ENCODE measurements at regions not wholly inside any gene's neighbourhood (a gene's known extent, or its start where the extent isn't known, plus 50 kb on each side); places are given as distances from the start of the nearest gene placed in this dataset.

DNA sequence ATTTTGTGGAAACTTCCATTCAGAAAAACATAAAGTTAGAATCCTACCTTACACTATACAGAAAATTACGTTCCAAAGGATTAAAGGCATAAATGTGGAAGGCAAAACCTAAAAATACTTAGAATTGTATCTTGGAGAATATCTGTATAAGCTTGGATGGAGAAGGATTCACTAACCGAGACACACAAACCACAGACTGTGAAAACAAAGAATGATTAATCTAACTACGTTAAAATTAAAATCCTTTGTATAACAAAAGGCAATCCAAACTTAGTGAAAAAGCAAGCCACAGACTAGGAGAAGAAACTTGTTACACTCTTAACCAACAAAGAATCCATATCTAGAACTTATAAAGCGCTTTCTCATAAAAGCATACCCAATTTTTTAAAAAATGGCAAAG, 678.8 kb downstream of the INHBA start:
- DNase-seq = no peak

DNA sequence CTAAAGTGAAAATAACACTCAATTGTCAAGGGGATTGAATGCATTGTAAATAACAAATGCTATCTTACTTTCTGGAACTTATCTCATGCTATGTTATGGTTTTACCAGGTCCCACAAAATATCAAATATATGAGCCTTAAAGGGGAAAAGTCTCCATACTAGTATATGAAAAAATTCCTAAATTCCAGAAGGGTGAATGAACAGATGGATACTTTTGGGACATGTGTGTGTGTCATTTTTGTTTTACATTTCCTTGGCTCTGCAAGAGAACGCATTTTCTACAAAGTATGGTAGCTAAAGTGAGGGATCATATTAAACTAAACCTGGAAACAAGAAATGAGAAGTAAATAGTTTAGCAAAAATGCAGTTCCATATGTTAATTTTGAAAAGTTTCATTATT, 682.8 kb downstream of the INHBA start:
- no peak for DNase-seq

DNA sequence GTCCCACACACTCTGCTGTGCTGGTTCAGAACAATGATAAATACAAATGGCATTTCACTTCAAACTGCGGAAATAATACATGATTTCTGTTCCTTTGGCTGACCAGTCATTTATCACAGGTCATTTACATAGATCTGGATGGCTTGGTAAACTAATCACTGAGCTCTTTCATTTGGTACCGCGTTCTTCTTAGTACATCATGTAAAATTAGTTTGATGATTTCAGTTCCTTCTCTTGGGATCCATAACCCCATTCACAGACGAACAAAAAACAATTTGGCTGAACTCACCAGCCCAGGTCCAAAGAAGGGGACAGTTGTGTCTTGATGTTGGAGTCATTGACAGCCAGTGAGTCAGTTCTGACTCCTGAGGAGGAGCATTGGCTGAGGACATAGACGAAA, 689.8 kb downstream of the INHBA start:
- no peak for DNase-seq

DNA sequence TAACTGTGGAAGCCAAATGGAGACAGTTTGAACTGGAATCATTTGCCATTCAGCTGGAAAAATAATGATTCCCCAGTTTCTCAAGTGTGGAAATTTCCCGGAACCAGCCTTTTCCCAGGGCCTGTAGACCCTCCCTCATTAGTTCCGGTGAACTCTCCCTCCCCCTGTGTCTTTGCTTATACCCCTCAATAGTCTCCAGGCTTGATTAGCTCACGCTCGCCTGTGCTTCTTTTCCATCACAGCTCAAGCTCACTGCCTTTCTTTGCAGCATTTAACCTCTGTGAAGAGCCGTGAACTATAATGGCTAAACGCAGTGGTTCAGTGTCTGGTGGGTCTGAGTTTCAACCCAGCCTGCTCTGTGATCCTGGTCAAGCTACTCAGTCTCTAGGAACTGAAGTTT, 690.8 kb downstream of the INHBA start:
- DNase-seq = no peak

DNA sequence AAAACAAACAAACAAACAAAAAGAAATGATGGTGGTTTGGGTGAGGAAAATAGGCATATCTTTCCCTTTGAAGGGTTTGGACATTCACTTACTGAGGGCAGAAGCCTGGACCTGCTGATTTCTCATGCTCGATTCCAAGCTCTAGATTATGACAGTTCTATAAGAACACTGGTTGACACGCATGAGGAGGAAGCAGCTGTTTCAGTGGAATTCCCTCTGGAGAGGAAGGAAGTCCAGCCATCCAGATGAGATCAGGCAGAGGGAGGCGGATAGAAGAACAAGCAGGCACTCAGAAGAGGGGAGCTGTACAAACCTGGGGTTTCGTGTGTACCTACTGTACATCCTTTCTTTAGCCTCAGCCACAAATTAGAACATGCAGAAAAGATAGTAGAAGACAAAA, 691.9 kb downstream of the INHBA start:
- peak; percentile 36 for DNase-seq

DNA sequence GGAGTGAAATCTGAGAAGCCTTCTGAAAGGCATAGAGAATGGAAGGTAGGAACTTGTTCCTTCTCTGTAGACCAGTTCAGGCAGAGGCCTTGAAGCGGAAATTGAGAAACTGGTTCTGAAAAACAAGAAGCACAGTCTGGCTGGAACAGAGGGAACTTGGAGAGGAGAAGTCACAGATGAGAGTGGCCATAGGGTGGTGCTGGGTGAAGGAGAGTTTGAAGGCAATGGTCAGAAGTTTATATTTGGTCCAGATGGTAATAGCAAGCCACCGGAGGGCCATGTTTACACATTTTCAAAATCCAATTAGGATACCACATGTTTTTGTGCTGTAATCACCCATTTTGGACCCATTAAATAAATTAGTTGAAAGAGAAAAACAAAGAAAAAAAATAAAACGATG, 692.5 kb downstream of the INHBA start:
- DNase-seq = no peak

DNA sequence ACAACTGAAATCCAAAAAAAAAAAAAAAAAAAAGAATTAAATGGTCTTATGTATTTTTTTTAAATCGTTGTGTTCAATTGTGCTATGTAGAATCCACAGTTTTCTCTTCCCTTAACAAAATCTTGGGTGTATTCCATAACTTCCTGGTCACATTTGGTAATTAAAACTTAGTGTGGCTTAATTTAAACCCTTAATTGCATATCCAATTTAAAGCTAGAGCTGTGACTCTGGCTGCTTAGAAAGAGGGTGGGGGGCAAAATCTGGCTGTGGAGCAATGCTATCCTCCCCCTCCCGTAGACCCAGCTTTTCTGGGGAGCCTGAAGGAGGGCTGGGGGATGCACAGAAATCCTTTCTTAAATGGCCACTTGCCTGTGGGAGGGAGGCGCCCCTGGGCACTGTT, 695.1 kb downstream of the INHBA start:
- no peak for DNase-seq

DNA sequence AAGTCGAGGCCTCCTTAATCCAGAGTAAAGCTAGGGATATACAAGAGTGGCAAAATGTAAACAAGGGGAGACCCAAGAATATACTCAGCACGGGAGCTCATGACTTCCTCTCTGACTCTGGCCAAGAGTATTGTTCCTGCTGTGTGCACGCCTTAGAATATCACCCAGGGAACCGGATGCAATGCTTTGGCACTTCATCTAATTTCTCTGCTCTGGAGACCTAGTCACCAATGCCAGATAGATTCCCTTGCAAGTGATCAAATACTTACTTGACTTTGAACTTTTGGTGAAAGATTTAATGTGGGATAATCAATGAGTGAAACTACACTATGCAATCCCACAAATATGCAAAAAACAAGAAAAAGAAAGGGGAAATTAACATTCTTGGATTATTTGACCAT, 695.5 kb downstream of the INHBA start:
- peak; percentile 46 for DNase-seq

DNA sequence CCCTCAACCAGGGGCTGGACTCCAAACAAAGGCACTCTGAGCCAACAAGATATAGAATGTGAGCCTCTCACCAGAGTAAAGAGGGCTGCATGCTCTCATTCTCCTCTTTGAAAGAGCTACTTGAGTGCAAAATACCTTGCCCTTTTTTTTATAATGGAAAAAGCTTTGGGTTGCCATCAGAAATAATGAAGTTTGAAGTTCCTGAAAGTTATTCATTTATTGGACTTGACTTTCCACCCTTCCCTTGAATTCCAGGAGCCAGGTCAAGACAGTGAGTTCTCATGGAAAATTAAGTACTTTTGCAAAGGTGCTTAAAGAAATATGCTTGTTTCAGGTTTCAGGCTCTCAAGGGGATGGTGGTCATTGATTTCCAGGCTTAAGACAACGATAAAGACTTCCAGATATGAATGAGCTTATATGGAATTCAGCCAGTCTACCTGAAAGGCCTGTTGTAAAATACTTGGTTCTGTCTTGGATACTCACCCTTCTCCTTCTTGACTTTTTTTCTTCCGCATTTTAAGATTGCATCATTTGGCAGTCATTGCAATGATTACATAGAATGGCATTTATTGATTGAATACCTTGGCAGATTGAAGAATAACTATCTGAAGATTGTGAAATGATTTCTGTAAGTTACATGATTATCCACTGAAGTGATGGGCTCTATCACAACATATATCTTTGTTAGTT, 696.4 kb downstream of the INHBA start:
- no peak for DNase-seq

DNA sequence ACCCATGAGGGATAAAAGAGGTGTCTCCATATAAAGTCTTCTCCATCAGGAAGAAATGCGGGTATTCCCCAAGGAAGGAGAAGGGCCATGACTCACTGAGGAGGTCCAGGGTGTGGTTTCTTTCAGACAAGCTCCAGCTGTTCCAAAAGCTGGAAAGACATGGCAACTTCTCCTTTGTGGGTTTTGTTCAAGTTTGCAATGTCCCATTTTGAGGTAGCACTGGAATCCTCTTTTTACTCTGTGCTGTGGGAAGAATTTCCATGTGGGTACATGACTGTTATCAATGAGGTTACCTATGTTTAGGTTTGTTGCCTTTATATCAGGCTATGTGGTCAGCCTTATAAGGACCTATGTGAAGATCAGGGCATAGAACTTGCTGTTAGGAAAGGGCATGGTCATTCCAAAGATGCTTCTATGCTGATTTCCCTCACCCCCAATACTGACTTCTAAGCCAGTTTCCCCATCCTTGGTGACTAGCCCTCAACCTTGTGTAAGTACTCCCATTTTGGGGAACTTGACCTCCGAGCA, 697.5 kb downstream of the INHBA start:
- no peak for DNase-seq

DNA sequence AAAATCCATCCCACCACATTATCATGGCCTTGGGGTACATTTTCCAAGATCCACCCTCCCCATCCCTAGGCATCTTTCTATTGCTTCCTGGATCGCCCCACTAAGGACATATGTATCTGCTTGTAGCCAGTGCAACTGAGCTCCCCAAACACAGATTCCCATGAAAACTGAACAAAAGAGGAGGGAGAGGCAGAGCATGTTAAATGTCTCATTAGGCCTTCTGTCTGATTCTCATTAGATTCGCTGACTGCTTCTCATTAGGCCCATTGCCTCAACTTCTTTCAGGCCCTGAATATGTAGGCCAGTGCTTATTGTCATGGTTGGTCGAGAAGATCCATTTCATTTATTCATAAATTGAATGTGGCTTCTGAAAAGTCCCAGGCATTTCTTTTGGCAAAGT, 698.9 kb downstream of the INHBA start:
- DNase-seq = no peak

DNA sequence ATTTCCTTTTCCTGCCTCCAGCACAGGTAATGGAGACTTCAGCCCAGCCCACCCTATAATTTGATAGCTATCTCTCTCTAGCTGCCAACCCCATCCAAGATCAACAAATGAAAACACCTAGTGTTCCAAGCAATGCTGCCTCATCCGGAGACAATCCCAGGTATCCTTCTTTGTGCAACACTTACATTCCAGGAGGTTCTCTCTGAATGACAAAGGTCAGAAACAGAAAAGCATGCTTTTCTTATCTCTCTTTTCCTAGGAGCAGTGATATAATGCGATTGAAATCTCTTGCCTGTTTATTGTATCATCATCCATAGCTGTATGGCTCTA, 699.3 kb downstream of the INHBA start:
- DNase-seq = no peak

DNA sequence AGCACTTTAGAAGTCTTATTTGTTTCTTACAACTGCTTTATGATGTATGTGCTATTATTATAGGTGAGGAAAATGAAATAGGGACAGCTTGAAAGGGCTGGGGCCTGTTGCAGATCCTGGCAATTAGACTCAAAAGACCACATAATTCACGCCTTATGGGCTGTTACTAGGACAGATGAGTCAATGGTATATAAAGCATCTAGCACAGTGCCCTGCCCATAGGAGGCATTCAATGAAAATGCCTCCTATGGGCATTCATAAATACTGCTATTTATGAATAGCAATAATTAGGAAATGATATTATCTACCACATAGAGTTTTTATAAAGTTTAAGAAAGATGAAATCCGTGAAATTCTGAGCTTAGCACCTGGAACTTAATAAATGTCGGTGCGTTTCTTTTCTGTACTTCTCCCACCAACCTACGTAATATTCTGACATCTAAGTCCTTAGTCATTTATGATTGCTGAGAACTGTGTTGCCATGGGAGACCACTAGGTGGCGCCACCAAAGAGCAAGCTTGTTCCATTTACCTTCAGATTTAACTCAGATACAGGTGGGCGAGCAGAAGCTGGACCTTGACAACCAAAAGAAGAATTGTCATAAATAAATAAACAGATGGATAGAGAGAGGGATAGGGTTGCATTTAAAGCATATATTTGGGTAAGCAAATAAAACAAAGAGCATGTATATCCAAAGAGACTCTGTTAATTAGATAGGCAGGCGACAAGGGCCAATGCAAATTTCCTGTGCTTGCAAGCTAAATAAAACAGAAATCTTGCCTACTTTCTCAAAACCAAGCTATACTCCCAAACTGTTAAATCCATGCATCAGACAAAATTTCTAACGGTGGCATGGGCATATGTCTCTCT, 699.9 kb downstream of the INHBA start:
- peak; percentile 73 for DNase-seq

DNA sequence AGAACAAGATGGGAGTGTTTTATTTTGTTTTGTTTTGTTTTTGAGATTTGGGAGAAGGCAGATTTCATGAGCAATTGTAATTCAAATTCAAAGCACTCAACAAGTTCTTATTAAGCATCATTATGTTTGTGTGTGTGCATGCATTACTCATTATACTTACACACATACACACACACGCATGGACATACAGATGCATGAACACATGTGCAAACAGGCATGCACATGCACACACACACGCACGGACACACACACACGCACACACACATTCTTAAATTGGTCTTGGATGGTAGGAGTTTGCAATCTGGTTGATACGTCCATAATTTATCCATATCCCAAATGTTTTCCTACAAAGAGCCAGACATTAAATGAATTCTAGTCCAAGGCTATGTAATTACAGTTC, 702.8 kb downstream of the INHBA start:
- no peak for DNase-seq

DNA sequence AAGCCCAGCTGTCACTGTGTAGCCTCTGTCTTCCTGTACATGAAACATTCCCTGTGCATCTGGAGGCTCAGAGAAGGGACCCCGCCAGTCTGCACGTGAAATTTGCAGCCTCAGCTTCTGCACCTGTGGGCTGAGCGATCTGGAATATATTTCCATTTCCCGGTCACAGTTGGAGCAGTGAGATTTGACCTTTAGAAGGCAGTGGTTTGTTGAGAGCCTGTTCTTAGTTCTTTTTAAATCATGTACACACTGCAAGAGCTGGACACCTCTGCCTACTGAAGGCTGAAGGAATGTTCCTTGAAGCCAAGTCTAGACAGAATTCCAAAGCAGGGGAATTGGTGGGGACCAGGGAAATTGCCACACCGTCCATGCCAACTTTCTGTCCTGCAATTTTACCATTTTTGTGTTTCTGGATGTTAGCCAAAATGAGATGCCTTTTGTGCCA, 706.6 kb downstream of the INHBA start:
- no peak for DNase-seq

DNA sequence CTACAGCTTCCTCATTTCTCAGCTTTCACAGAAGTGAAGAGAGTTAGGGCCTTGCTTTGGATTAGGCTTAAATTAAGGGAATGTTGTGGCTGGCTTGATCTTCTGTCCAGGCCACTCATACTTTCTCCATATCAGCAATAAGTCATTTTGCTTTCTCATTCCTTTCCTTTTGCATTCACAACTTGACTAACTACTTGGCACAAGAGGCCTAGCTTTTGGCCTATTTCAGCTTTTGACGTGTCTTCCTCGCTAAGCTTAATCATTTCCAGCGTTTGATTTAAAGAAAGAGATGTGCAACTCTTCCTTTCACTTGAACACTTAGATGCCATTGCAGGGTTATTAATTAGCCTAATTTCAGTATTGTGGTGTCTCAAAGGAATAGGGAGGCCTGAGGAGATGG, 712.0 kb downstream of the INHBA start:
- no peak for DNase-seq

DNA sequence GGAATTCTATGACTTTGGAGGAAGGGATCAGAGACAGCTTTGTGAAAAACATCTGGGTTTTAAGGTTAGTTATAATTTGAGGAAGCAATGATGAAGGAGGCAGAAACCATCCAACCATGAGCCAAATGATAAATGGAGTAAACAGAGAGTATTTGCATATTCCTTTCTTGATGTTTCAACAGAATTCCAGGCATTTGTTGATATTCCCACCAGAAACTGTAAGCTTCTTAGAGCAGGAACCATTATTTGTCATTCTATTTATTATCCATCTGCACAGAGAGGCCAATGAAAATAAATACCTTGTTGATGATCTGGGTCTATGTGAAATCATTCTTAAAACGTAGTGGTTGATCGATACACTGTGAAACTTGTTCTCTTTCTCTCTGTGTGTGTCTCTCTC, 715.3 kb downstream of the INHBA start:
- DNase-seq = no peak

DNA sequence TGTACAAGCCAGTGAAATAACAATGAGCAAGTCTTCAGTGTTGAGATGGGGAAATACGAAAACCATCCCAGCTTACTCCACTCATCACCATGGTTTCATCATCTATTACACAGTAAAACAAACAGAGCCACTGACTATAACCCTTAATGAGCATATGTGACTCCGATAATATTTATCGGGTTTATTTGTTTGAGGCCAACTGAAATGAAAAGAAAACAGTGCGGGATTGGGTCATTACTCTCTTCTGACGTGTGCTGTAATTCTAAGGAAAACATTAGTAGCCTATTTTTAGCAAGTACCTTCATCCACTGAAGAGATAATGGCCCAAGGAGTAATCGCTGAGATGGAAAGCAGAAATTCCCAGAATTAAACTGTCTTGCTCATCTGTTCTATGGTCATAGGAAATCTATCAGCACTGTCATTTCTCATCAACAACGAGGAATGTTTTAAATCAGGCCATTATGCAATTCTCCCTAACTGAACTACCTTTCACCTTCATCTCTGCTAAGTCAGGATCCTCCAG, 716.5 kb downstream of the INHBA start:
- DNase-seq = peak; percentile 87

DNA sequence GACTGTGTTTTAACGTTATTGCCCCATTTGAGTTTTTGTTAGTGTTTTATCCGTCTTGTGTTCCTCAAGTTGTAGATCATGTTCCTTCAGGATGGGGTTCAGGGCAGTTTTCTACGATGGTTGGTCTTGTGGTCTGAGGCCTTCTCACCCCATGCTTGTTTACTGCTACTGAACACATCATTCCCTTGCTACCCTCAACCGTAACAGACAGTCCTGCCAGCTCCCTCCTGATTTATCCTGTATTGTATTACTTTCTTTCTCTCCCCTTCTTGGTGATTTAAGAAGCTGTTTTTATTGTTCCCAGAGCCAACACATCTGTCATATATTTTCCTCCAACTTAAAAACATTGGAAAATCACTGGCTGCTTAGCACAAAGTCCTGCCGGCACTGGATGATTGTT, 719.8 kb downstream of the INHBA start:
- no peak for DNase-seq

DNA sequence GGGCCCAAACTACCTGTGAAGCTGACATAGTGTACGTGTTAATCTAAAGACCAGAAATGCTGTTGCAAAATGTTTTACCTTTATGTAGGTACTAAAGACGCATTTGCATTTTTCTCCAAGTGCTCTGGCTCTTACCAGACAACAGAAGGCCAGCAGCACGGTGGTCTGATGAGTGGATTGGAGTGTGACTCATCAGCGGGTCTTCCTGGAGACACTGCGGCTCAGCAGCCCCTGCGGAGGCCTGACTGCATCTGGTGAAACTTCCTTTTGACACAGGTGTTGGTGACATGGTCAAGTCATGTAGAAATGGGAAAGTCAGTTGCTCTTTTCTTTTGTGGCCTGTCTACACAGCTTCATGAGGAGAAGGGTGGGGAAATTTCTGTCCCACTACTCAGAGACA, 723.6 kb downstream of the INHBA start:
- DNase-seq = no peak

DNA sequence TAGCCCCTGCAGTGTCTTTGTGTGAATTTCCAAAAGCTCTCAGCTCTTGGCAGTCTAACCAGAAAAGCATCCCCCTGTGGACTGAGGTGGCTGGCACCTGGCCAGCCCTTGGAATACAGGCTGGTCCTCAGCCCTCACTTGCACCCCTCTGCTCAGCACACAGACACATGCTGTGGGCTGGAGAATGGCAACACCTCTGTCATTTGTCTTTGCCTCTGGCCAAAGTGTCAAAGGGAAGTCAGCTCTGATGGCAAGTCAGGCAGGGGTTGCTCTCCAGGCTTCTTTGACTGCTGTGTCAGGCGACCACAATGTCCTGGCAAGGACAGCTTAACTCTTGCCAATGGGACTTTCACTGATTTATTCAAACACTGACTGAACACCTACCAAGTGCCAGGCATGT, 724.8 kb downstream of the INHBA start:
- DNase-seq = no peak

DNA sequence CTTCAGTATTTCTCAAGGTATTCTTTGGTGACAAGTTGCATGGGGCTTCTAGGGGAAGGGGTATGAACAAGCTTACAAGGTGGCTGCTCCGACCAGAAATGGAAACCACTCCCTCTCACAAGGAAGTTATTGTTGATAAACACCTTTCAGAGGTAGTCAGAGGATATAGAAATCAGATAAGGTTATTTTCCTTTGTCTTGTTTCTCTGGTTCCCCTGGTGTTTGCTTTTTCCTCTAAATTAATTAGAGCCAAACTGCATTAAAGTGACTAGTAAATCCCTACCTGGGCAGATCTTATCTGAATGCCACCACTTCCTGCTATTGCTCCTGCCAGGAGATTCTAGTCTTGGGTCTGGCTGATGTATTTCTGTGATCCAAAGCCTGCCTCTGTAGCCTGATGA, 725.4 kb downstream of the INHBA start:
- no peak for DNase-seq

DNA sequence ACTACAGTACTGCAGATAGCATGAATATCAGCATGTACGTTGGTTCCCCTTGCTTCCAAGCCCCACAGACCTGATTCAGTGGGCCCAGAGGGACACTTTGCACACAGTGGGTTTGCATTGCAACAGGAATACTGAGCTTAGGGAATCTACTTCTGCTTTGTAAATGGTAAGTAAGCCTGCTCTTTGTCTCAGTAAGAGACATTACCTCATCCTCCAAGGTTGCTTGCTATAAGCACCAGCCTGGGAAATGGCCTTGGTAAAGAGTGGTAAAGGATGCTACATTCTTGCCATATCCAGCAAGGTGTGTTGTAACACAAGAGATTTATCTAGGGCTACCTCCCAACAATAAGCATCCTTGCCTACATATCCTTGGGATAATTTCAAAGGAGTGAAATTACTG, 730.5 kb downstream of the INHBA start:
- no peak for DNase-seq

DNA sequence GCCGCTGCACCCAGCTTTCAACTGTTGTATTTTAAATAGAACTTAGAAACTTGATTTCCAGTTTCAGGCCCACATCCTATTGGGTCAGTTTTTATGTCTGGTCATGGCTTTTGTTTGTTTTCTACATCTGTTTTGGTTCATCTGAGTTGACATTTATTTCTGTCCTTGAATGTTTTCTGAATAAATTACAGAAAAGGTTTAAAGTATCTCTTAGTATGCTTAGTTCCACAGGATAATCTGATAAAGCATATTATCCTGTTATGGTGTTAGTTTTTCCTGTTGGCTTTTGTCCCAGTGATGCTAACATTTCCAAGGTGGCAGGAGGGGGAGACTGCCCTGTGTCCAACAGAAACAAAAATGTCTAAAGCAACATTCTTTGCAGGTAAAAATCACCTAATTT, 733.2 kb downstream of the INHBA start:
- DNase-seq = no peak
